RWPE2 (cell line): ENCODE measurements at regions not wholly inside any gene's neighbourhood (a gene's known extent, or its start where the extent isn't known, plus 50 kb on each side); places are given as distances from the start of the nearest gene placed in this dataset.
"Not testable (repeated sequence)": the region's sequence is repeated elsewhere in the genome, so short reads cannot be mapped to it uniquely, and the experiment has no call there.

Experiments
- ATAC-seq: fragments of 200-7000 bp; cut with Tn5 transposase; 3 replicates; pipeline ENCODE4 v1.9.1; 2021; ENCODE audit warnings: low read depth
- DNase-seq: peaks from one replicate; pipeline ENCODE4 v3.0.0-alpha.2; 2020; ENCODE audit warnings: low spot score
- H3K27ac ChIP-seq: fragments of 450-650 bp; 2 replicates; pipeline ENCODE4 v1.5.1; 2017; ENCODE audit warnings: mild to moderate bottlenecking; ENCODE audit not compliant: poor library complexity, severe bottlenecking
- H3K27me3 ChIP-seq: fragments of 250-450 bp; sonication (Bioruptor Pico); 2 replicates; pipeline ENCODE4 v1.5.1; 2021; ENCODE audit warnings: mild to moderate bottlenecking, moderate library complexity; ENCODE audit not compliant: insufficient read depth, poor library complexity, severe bottlenecking
- H3K36me3 ChIP-seq: fragments of 250-450 bp; sonication (Bioruptor Pico); 2 replicates; pipeline ENCODE4 v1.5.1; 2020; ENCODE audit warnings: low read depth, mild to moderate bottlenecking, moderate library complexity
- H3K4me1 ChIP-seq: fragments of 250-450 bp; sonication (Bioruptor Pico); 2 replicates; pipeline ENCODE4 v1.5.1; 2021; ENCODE audit warnings: mild to moderate bottlenecking, moderate library complexity; ENCODE audit not compliant: insufficient read depth, poor library complexity, severe bottlenecking
- H3K4me3 ChIP-seq: fragments of 250-450 bp; sonication (Bioruptor Pico); 2 replicates; pipeline ENCODE4 v1.5.1; 2021; ENCODE audit warnings: mild to moderate bottlenecking, moderate library complexity; ENCODE audit not compliant: severe bottlenecking
- H3K9me3 ChIP-seq: fragments of 250-450 bp; sonication (Bioruptor Pico); 2 replicates; pipeline ENCODE4 v1.5.1; 2021; ENCODE audit warnings: mild to moderate bottlenecking, moderate library complexity; ENCODE audit not compliant: severe bottlenecking
- CTCF ChIP-seq: fragments of 450-650 bp; IDR thresholded peaks from one replicate; pipeline ENCODE4 v1.5.1; 2017; ENCODE audit warnings: mild to moderate bottlenecking, moderate library complexity; ENCODE audit not compliant: poor library complexity, severe bottlenecking

- Histone ChIP-seq H3K4me3 (no peak overlapping the region), H3K27me3 (no peaks in the 10 kb centered on the region), H3K36me3 (no peaks in the 10 kb centered on the region), H3K9me3 (no peaks in the 10 kb centered on the region), H3K4me1 (no peaks in the 10 kb centered on the region), H3K27ac (no peak overlapping the region)
- no peak for TF ChIP-seq CTCF
- DNase-seq: no peak
- ATAC-seq: no peak
Observed at GRCh38 chrX:96112689-96113088, 572.0 kb upstream of the DIAPH2 start.

- ATAC-seq (no peak), DNase-seq (no peak)
- no peak overlapping the region for H3K4me3 ChIP-seq
- H3K27me3 ChIP-seq: no peaks in the 10 kb centered on the region
- peak; percentile 13 for TF ChIP-seq CTCF
- H3K36me3 ChIP-seq: no peaks in the 10 kb centered on the region
- H3K4me1 ChIP-seq: no peaks in the 10 kb centered on the region
- H3K9me3 ChIP-seq: no peaks in the 10 kb centered on the region
- no peak overlapping the region for H3K27ac ChIP-seq
Observed at GRCh38 chrX:96126182-96126581, 558.5 kb upstream of the DIAPH2 start.

- not testable (repeated sequence) for H3K4me1 ChIP-seq, ATAC-seq, H3K9me3 ChIP-seq, H3K36me3 ChIP-seq, H3K27me3 ChIP-seq, H3K4me3 ChIP-seq, DNase-seq, H3K27ac ChIP-seq
Observed at GRCh38 chrX:96128058-96128457, 556.6 kb upstream of the DIAPH2 start.

- ATAC-seq (no peak), DNase-seq (no peak)
- H3K27ac ChIP-seq: no peak overlapping the region
- no peaks in the 10 kb centered on the region for H3K36me3 ChIP-seq
- no peaks in the 10 kb centered on the region for H3K9me3 ChIP-seq
- no peaks in the 10 kb centered on the region for H3K4me1 ChIP-seq
- TF ChIP-seq CTCF: no peak
- H3K4me3 ChIP-seq: no peak overlapping the region
- H3K27me3 ChIP-seq: no peaks in the 10 kb centered on the region
Observed at GRCh38 chrX:96140796-96141195, 543.8 kb upstream of the DIAPH2 start.

- Histone ChIP-seq H3K36me3 (no peaks in the 10 kb centered on the region), H3K4me3 (no peak overlapping the region), H3K4me1 (no peaks in the 10 kb centered on the region), H3K27me3 (no peaks in the 10 kb centered on the region), H3K9me3 (no peaks in the 10 kb centered on the region), H3K27ac (no peak overlapping the region)
- ATAC-seq (no peak), DNase-seq (no peak)
- no peak for TF ChIP-seq CTCF
Observed at GRCh38 chrX:96147681-96148080, 537.0 kb upstream of the DIAPH2 start.
